ENCODE measurements at regions not wholly inside any gene's neighbourhood (a gene's known extent, or its start where the extent isn't known, plus 50 kb on each side); places are given as distances from the start of the nearest gene placed in this dataset.

GRCh38 chr6:123150076-123150475 is 154.0 kb downstream of the CLVS2 start:
- TF ChIP-seq RFX5 (IDR thresholded peaks at IDR 0.05; ENCODE audit: low read depth, low read length) (no peak), KLF1 (tag; IDR thresholded peaks at IDR 0.05) (no peak), FOXK2 (conservative IDR thresholded peaks at IDR 0.05 in 1 of 2, IDR thresholded peaks at IDR 0.05 in 1 of 2; ENCODE audit: low read depth in 2 of 2) (no peak)

Data from K562 (cell line).